HG02610 (cell line): ENCODE measurements at regions not wholly inside any gene's neighbourhood (a gene's known extent, or its start where the extent isn't known, plus 50 kb on each side); places are given as distances from the start of the nearest gene placed in this dataset.
A peak's percentile ranks its signal among the peaks of the same experiment; 100 is the strongest.

Experiments
- ATAC-seq: cut with Tn5 transposase; IDR thresholded peaks from one replicate; pipeline ENCODE4 v1.9.1; 2021; ENCODE audit warnings: mild to moderate bottlenecking, moderate library complexity; ENCODE audit not compliant: unreplicated experiment

DNA sequence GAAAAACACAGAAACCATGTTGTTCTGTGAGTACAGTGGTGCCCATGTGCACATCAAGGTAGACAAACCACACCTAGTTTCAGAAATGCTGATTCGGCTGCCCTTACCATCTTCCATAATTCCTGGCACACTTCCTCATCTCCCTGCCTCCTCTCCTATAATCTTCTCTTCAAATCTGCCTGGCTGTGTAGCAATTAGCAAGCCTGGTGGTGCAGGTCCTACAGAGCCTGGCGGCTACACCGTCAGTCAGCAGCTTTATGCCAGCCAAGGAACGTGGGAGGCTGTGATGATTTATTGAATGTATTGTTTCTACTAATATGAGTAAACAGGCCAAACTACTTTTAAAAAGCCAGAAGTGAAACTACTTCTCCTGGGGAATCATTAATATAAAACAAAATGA lies 106.8 kb downstream of the SEMA6D start:
- no peak for ATAC-seq

DNA sequence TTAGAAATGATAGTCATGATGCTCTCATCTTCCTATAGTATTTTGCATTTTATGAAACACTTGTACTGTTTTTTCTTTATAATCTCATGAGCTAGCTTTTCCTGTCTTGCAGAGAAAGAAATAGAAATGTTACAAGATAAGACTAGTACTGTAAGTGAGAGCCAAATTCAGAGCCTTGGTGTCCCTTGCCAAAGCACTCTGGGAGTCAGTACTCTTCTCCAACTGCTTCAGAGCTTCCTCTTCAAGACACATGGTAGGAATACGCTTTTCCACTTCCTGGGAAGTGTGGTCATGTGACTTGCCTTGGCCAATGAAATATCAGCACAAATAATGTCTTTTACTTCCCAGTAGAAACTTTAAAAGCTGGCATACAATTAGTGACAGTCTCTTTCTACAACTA lies 112.4 kb downstream of the SEMA6D start:
- ATAC-seq, result no peak

DNA sequence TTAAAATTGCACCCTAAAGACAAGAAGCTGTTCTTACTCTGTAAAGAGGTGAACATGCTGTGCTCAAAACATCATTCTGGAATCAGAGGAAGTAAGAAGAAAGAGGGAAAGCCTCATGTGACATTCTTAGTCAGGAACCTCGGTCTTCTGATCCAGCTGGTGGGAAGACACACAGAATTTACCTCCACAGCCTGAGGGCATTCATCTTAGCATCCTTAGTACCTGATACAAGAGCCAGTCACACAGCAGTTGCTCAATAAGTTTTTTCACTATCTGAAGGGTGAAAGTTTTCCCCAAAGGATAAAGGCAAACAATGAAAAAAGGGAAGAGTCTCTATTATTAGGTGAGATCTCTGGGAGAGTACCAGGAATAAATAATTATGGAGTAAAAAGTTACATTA lies 116.8 kb downstream of the SEMA6D start:
- ATAC-seq, result no peak

DNA sequence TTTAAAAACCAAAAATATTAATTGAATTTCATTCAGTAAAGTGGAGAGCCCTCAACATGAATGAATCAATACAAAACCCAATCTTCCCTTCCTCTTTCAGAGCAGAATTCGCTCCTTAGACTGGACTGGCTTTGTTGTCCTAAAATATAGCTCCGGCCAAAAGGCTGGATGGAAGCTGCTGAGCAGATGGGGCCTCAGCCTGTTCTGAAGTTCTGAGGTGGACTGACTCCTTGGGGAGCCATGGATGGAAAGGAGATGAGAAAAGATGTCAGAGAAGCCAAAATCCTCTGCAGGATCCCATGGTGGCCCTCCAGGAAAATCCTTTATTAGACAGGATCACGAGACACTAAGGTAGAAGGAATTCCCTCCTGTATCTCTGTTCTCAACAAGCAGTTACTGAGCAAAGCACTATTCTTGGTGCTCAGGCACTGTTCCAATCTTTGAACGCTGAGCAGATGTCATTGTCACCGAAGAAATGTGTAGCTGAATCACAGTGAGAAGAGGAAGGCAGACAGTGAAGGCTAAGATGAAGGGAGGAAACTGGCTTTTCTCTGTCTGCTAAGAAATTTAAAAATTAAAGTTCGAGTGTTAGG lies 122.0 kb downstream of the SEMA6D start:
- no peak for ATAC-seq

DNA sequence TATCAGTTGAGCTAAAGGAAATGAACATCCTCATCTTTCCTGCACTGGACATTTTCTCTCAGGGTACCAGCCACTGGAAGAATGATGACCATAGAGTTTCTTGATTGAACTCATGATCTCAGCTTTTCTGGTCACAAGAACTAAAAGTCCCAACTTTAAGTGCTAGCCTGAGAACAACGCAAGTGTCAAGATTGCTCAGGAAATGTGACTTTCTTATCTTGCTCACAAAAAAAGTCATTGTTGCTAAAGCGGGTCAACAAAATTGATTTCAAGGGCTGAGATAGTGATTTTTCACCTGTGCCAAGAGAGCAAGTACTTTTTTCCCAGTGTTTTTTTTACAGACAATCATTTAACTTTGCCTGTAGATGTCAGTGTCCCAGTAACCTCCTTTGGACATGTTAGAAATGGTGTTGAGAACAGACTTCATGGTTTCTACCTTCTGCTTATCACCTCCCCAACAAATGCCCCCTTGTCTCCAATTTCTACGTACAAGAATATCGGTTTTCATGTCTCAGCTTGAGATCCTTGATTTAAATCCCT lies 125.9 kb downstream of the SEMA6D start:
- no peak for ATAC-seq

DNA sequence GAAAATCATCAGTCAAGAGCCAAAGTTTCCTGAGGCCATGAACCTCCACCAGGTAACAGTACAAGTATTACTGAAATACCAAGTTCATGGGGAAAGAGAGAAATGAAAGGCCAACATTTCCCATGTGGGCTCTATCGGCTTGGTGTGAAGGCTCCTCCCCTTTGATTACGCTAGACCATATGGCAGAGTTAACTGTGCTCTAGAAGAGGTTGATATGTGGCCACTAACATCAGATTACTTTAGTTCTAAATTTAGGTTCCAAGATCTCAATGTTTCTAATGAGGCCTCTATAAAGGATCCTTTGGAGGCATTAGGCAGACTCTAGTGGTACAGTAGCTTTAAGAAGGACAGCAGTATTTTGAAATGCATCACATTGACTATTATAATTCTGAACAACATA lies 127.1 kb downstream of the SEMA6D start:
- ATAC-seq, result no peak

DNA sequence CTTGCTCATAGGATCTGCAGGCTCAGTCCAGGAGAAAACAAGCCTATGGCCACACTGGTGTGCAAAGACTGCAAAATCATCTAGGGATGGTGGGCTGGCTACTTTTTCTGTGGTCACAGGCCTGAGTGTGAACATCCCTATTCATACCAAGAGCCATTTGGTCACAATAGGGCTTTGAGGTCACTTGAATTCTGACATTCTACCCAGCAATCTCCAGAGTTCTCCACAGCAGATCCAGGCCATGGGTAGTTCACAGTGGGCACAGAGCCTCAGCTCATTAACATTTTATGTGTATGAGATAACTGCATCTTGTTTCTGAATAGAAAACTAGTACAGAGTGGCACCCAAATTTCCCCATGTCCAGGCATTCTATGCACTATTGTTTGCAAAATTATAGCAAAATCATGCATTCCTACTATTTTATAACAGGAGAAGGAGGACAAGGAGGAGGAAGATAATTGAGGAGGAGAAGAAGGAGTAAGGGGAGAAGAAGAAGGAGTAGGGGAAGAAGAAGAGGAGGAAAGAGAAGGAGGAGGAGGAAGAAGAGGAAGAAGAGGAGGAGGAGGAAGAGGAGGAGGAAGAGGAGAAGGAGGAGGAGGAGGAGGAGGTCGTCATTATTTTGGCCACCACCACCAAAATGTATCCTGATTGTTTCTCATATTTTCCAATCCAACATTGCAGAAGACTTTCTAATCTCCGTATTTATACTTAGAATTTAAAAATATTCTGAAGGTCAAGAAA lies 129.0 kb downstream of the SEMA6D start:
- ATAC-seq, result no peak

DNA sequence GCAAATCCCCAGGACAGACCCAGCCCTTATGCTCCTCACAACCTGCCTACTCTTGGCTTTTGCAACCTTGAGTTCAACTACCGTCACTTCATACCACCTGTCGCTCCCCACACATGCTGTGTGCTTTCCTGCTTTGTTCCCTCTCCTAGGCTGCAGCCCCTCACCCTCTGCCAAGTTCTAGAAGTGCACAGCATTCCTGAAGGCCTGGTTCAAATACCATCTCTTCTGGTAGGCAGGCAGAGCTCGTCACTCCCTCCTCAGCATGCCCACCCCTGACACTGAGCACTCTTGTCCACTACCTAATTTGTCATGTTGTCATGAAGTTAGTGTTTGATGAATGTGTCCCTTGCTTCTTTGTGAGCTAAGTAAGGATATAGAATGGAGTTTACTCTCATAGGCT lies 129.6 kb downstream of the SEMA6D start:
- no peak for ATAC-seq

DNA sequence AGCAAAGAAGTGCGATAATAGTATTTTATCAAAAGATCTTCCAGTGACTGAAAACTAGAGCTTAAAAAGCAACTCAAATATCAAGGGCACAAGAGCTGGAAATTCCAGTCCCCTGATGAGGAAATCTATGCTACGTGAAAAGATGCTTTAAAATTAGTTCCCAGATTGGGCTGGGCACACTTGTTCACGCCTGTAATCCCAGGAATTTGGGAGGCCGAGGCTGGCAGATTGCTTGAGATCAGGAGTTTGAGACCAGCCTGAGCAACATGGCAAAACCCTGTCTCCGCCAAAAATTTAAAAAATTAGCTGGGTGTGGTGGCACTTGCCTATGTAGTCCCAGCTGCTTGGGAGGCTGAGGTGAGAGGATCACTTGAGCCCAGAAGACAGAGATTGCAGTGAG lies 138.8 kb downstream of the SEMA6D start:
- no peak for ATAC-seq

DNA sequence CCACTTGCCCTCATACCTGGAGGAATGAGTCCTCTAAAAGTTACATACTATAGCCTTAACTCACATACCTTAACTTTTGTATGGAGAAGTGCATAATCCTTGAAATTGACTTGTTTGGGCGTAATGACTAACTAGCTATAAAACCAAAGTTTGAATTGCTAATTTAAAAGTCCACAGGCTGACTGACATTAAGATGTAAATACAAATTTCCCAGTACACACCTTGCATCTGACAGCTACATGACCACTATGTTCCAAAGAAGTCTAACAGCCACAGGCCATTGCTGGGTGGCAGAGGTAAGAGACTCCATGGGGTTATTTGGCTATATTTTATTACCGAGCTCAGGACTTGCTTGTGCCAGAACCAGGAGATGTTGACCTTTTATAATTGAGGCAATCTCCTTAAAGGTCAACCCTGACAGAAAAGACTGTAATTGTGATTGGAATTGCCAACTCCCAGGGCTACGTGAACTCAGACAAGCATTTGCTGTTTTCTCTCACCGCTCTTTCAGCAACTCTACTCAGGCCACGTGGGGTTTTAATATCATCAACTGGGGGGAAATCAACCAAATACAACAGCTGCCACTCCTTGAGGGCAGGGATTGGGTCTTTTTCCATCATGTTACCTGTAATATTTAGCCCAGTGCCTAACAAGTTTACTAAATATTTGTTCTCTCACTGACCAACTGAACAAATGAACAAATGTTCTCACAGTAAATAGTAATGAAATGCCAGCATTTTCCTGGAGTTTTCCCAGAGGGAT lies 139.9 kb downstream of the SEMA6D start:
- no peak for ATAC-seq

DNA sequence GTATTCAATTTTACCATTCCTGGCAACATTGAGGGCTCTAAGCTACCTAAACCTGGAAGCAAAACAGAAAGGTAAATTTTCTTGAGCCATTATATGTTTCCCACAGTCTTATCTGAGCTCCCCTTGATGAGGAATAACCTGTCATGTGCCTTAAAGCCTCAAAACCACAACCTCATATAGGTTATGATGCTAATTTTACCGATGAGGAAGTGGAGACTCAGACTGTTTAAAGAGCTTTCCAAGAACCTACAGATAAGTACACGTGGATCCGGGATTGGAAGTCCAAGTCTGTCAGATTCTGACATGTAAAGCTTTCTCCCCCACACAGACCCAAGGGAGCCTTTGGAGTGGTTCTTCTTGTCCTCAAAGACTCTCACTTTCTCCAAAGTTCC lies 140.5 kb downstream of the SEMA6D start:
- ATAC-seq, result peak; percentile 43

DNA sequence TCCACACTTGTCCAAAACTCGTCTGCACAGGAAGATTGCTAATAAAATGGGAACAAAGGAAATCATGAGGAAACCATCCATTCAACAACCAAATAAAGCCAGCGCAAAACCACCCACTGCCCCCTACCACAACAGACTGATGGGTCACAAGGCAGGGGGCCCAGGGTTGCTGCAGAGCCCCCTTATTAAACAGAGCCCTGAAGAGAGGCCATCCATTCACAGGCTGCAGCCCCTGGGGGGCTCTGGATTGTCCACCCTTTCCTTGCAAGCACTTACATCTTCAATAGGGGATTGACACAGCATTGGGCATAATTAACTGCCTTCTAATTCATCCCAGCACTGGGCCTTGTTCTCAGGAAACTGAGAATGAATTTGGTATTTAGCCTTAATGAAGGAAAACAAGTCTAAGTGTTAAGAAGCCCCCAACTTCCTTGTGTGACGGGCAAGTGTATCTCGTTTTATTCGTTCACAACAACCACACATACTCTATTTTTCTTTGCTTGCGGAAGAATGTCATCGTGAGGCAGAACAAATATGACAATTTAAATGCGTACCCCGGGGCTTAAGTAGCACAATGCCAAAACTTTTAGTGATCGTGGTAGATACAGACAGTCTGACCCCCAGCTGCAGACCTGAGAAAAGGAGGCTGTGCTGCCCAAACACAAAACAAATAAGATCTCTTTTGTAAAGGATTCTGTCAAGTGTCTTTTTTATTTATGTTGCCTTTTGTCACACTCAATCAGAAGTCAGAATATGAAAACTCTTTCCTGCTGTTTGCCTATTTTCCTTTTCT lies 144.0 kb downstream of the SEMA6D start:
- no peak for ATAC-seq

DNA sequence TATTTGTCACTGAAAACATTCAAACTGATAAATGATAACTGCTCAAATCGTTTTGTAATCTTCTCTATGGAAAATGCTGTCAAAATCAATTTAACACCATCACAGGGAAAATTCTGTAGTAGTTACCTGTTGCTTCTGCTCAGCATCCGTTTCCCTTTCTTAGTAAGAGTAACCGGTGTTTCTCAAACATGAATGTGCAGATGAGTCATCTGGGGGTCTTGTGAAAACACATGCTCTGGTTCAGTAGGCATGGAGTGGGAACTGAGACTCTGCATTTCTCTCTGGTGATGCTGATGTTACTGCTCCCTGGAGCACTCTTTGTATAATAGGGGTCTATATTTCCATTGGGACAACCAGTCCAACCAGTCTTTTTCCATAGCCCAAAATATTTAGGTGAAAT lies 145.1 kb downstream of the SEMA6D start:
- ATAC-seq, result peak; percentile 90

DNA sequence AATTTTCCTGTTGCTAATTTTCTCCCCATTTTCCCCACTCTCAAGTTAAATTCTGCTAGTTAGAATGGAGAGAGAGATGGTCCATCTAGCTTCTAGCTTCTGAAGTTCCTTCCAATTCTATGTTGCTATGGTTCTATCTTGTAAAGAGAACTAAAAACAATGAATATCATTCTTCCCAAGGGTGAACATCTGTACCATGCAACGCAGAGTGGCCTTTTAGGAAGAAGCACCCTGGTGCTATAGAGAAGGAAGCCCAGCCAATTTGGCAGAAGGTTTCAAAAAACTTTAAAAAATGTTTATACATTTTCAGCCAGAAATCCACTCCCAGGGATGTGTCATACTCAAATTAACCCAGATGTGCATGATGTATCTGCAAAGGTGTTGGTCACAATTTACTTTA lies 149.1 kb downstream of the SEMA6D start:
- no peak for ATAC-seq

DNA sequence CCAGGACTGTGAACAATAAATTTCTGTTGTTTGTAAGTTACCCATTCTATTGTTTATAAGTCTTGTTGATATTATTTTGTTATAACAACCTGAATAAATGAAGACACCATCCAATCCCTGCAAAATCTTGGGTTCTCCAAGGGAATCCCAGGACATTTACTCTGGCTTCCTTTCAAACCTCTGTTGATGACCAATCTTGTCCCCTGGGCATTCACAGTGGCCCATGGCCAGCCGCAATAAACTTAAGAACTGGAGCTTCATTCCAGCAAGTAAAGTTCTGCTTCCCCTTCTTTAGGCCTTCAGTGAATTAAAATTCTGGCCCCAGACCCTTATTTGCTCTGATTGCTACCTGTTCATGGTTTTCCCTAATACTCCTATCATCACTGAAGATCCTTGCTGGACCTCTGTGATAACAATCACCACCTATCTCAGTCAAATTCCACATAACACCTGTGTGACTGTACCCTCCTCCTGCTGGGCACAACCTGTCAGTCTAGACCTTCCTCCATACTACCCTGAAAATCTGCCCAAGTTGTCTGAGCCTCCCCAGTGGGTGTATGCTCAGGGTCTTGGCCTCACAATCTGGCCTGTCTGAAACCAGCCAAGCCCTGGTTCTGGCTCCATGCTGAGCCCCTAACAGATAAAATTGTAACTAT lies 153.1 kb downstream of the SEMA6D start:
- no peak for ATAC-seq

DNA sequence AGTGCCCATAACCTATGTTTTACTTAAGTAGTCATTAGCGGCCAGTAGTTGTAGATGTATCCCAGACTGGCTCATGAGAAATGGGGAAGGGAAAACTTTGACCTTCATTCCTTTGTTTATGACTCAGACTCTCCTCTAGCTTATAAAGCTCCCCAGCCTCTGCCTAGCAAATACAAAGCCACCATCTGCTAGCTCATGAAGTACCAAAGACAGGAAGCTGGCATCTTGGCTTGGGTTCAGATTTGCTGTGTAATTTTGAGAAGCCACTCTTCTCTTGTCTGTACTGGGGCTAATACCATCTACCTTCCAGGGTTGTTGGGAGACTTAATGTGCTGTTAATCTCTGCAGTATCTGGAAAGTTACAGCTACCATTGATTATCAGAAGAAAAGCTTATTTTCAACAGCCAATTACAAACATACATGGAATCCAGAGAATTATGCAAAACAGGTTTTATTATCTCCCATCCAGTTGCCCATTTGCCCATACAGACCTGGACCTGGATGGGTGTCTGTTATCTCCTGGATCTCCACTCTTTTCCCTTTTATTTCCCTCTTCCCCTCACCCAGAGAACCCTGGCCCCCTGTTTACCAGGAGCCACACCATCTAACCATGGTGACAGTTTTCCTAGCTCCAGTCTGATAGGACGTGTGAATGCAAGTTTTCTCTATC lies 153.8 kb downstream of the SEMA6D start:
- no peak for ATAC-seq

DNA sequence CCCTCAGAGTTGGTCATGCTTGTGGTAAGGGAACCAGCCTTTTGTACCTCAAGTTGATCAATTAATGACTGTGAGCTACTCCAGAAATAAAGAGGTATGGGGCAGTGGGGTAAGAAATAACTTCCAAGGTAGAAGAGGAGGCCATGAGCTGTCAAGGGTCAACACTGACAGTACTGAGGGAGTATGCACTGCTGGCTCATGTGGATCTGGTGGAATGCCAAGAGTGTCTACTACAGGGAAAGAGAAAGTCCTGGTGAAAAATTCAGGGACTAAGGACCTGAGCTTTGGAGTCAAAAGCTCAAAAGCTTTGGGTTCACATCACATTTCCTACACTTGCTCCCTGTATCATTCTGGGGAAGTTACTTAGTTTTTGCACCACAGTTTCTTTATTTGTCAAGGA lies 154.9 kb downstream of the SEMA6D start:
- ATAC-seq, result no peak

DNA sequence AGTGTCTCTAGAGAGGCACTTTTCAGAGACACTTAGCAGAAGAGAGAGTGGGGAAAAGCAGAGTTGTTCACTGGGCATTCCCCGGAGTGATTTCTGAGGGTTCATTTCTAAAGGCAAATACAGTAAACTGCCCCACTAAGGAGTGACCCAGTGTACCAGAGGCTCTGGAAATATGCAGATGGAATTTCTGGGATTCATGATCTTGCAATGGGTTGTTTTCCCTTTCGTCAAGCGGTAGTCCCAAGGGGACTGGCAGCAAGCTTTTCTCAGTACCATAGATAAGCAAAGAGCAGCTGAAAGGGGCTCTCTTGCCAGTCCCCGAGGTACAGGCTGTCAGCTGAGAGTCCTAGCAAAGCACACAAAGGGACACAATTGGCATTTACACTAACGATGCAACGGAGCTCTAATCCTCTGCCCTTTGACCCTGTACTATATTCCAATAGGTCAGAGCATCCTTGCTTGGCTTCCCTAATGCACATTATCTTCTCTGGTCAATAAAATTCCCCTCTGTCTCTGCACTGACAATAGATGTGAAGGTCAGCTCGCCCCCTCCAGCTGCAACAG lies 155.6 kb downstream of the SEMA6D start:
- ATAC-seq, result no peak

DNA sequence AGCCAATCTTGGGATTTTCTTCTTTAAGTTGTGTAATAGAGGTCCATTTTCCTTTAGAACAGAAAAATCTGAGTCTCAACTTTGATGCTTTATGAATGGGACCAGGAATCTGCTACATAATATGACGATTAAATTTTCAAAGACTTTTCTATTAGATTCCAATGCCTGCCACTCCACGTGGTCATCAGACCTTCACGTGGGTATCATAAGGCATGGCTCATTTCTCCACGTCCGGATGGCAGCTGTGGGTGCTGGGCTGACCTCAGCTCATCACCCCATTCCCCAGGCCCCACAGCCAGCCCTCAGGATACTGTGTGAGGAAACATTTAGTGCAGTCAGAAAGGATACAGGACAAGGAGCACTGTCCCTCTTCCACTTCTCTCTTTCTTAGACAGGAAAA lies 159.7 kb downstream of the SEMA6D start:
- no peak for ATAC-seq

DNA sequence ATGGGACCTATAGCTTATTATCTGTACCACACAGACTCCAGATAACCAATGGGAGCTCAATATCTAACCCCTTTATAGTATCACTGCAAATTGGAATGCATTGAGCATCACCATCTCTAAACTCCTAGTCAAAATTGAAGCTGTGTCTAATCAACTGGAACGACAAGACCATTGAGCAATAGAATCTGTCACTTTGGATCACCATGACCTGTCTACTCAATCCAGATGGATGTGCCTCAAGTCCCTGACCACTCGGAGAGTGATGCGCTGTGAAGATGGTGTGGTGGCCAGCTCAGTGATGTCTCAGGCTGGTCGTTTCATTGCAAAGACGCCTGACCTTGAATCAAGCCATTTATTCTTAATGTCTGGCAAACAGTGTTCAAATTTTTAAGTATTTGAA lies 160.5 kb downstream of the SEMA6D start:
- no peak for ATAC-seq
